Panc1 (cell line): ENCODE measurements at regions not wholly inside any gene's neighbourhood (a gene's known extent, or its start where the extent isn't known, plus 50 kb on each side); places are given as distances from the start of the nearest gene placed in this dataset.

Source experiments
- ATAC-seq: fragments of 200-7000 bp; cut with Tn5 transposase; 2 replicates; pipeline ENCODE4 v1.9.1; 2020; ENCODE audit warnings: mild to moderate bottlenecking, moderate library complexity
- BruUV-seq: library from RNA; stranded (reverse); fragments of 400-500 nt; replicated peaks from 2 replicates; lab custom pipeline; 2021; lab: Mats Ljungman, UMichigan
- CTCF ChIA-PET: fragments of 300-600 bp; sonication (Branson Sonifier 250); formaldehyde crosslinking; loops from one replicate; lab custom pipeline; 2022; ENCODE audit warnings: antibody characterized with exemption; lab: Charles Lee
- POLR2A ChIA-PET: fragments of 300-600 bp; sonication (Branson Sonifier 250); formaldehyde crosslinking; loops from one replicate; lab custom pipeline; 2022; ENCODE audit warnings: antibody characterized with exemption; lab: Charles Lee
- DNase-seq: peaks from one replicate; pipeline ENCODE4 v3.0.0-alpha.2; 2010; ENCODE audit warnings: low read depth, low spot score
- H3K27ac ChIP-seq: 2 replicates; pipeline ENCODE4 v1.5.1; 2011; ENCODE audit warnings: mild to moderate bottlenecking, low read length, inconsistent platforms
- H3K27me3 ChIP-seq: fragments of 200-500 bp; sonication (Bioruptor generic); 2 replicates; pipeline ENCODE4 v1.6.0; 2014; ENCODE audit warnings: low read length, inconsistent platforms; ENCODE audit not compliant: control insufficient read depth, insufficient read depth
- H3K36me3 ChIP-seq: fragments of 200-500 bp; sonication (Bioruptor generic); 2 replicates; pipeline ENCODE4 v1.5.1; 2014; ENCODE audit warnings: inconsistent platforms, mild to moderate bottlenecking, low read length, moderate library complexity; ENCODE audit not compliant: control insufficient read depth, insufficient read depth
- H3K4me1 ChIP-seq: 2 replicates; pipeline ENCODE4 v1.5.1; 2011; ENCODE audit warnings: inconsistent platforms, mild to moderate bottlenecking, low read length, moderate library complexity; ENCODE audit not compliant: control insufficient read depth, insufficient read depth
- H3K4me3 ChIP-seq, 2 experiments: 2 replicates each; pipeline ENCODE4 v1.5.1; 2011 to 2012; ENCODE audit warnings: low read depth in 2 of 2, low read length in 2 of 2, mild to moderate bottlenecking in 2 of 2, inconsistent platforms in 1 of 2, moderate library complexity in 1 of 2
- H3K9me3 ChIP-seq: fragments of 200-500 bp; sonication (Bioruptor generic); 2 replicates; pipeline ENCODE4 v1.5.1; 2014; ENCODE audit warnings: low read depth, mild to moderate bottlenecking, inconsistent platforms, low read length, moderate library complexity; ENCODE audit not compliant: control insufficient read depth, insufficient read depth
- CTCF ChIP-seq: fragments of 450-650 bp; IDR thresholded peaks from 2 replicates; pipeline ENCODE4 v1.5.1; 2017; ENCODE audit warnings: mild to moderate bottlenecking
- POLR2AphosphoS5 ChIP-seq: IDR thresholded peaks from 2 replicates; pipeline ENCODE4 v1.6.1; 2012; ENCODE audit warnings: mild to moderate bottlenecking, low read depth, low read length, moderate library complexity
- REST ChIP-seq, 2 experiments: IDR thresholded peaks; 2 replicates each; pipeline ENCODE4 v1.6.1; 2011 to 2012; ENCODE audit warnings: low read depth in 2 of 2, control low read depth in 1 of 2, low read length in 1 of 2, mild to moderate bottlenecking in 1 of 2, moderate library complexity in 1 of 2; ENCODE audit not compliant: insufficient read depth in 1 of 2
- SIN3A ChIP-seq: IDR thresholded peaks from 2 replicates; pipeline ENCODE4 v1.6.1; 2012; ENCODE audit warnings: low read depth, mild to moderate bottlenecking, low read length, moderate library complexity, borderline replicate concordance; ENCODE audit not compliant: insufficient read depth
- TCF7L2 ChIP-seq: IDR thresholded peaks from 2 replicates; pipeline ENCODE4 v1.6.1; 2011; ENCODE audit warnings: mild to moderate bottlenecking, low read depth, low read length, inconsistent platforms
- in situ Hi-C: cut with HindIII; loops from 2 replicates; pipeline ENCODE4 v1.10.0; 2016; ENCODE audit warnings: low sequenced_read_pairs, low pct_unique_long_range_greater_than_20kb
- intact Hi-C: fragments of 100-400 bp; cut with micrococcal nuclease; formaldehyde crosslinking; loops from one replicate; pipeline ENCODE4 v1.10.0; 2022; ENCODE audit not compliant: unreplicated experiment

GRCh38 chr2:143968360-143968759, 551.6 kb downstream of the ZEB2 start:
- no peak for TF ChIP-seq CTCF
- TF ChIP-seq TCF7L2: no peak
- no peaks in the 10 kb centered on the region for H3K4me1 ChIP-seq
- no peaks in the 10 kb centered on the region for H3K36me3 ChIP-seq
- no TSS peak for BruUV-seq
- no peak overlapping the region for H3K27ac ChIP-seq
- intact Hi-C loops (no loop called here), in situ Hi-C loops (no loop called here)
- CTCF ChIA-PET: no interaction called here
- DNase-seq (no peak), ATAC-seq (no peak)
- H3K27me3 ChIP-seq: no peaks in the 10 kb centered on the region
- POLR2A ChIA-PET: no interaction called here
- H3K9me3 ChIP-seq: no peaks in the 10 kb centered on the region
- H3K4me3 ChIP-seq: no peak overlapping the region

DNA sequence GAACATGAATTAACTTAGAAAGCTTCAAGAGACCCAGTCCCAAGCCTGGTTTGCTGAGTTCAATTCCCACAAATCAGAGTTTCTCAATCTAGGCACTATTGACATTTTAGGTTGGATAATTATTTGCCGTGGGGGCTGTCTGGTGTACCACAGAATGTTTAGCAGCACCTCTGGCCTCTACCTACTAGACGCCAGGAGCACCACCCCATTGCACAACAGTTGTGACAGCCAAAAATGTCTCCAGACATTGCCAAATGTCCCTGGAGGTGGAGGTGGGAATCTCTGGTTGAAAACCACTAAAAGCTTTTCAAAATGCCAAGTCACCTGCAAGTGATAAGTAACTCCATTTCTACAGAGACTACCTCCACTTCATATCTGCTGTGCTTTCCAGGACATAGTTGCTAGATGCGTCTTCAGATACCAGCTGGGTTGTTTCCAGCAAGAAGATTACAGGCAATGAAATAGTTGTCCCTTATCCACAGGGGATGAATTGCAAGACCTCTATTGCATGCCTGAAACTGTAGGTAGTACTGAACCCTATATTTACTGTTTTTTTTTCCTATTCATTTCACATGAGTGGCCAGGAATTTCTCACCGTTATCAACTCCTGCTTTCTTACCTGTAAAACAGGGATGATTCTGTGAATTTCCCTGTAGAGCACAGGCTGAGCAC, 554.3 kb downstream of the ZEB2 start:
- in situ Hi-C loops: no loop called here
- POLR2A ChIA-PET: no interaction called here
- no peak for ATAC-seq
- Histone ChIP-seq H3K27me3 (no peaks in the 10 kb centered on the region), H3K9me3 (no peaks in the 10 kb centered on the region), H3K27ac (no peak overlapping the region), H3K4me1 (no peaks in the 10 kb centered on the region), H3K36me3 (no peaks in the 10 kb centered on the region; the same call in 1 of the 2 replicates), H3K4me3 (no peak overlapping the region)
- CTCF ChIA-PET: no interaction called here
- intact Hi-C loops: no loop called here
- TF ChIP-seq REST (IDR thresholded peaks at IDR 0.05; ENCODE audit: insufficient read depth in 1 of 2, low read depth in 2 of 2, low read length in 1 of 2): no peak
- TF ChIP-seq CTCF: no peak
- TF ChIP-seq SIN3A: no peak
- no peak for TF ChIP-seq TCF7L2
- no peak for TF ChIP-seq POLR2AphosphoS5
- no TSS peak for BruUV-seq
- DNase-seq: no peak
